Lung microvascular endothelial cell (primary cell): ENCODE measurements at regions not wholly inside any gene's neighbourhood (a gene's known extent, or its start where the extent isn't known, plus 50 kb on each side); places are given as distances from the start of the nearest gene placed in this dataset.
"Not testable (repeated sequence)": the region's sequence is repeated elsewhere in the genome, so short reads cannot be mapped to it uniquely, and the experiment has no call there.

Source experiments
- DNase-seq, 2 donors: peaks; one replicate each; pipeline versions ENCODE4 v3.0.0 to v3.0.0-alpha.2; 2010; ENCODE audit warnings: low read depth in 2 of 2

DNA sequence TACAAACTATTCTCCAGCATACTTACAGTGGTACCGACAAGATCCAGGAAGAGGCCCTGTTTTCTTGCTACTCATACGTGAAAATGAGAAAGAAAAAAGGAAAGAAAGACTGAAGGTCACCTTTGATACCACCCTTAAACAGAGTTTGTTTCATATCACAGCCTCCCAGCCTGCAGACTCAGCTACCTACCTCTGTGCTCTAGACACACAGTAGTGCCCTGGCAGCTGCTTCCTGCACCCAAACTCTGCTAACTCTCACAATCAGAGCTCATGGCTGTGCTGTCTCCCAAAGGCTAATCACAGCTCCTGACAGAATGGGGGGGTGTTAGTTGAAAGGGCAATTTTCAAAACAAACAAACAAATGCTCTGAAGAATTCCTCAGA, 95.2 kb upstream of the OR4E1 start:
- no peak for DNase-seq

- peak; percentile 24 to 29 for DNase-seq
These were observed 94.7 kb upstream of the OR4E1 start for GRCh38 chr14:21768116-21768874.

- DNase-seq = not testable (repeated sequence)
These were observed 86.7 kb upstream of the OR4E1 start for GRCh38 chr14:21760360-21760759.

GRCh38 chr14:21749306-21749868, 75.8 kb upstream of the OR4E1 start:
- no peak for DNase-seq

- peak; percentile 42 to 45 for DNase-seq
These were observed 75.3 kb upstream of the OR4E1 start for GRCh38 chr14:21748869-21749303.

GRCh38 chr14:21735639-21736307, 62.2 kb upstream of the OR4E1 start:
- DNase-seq = no peak

DNA sequence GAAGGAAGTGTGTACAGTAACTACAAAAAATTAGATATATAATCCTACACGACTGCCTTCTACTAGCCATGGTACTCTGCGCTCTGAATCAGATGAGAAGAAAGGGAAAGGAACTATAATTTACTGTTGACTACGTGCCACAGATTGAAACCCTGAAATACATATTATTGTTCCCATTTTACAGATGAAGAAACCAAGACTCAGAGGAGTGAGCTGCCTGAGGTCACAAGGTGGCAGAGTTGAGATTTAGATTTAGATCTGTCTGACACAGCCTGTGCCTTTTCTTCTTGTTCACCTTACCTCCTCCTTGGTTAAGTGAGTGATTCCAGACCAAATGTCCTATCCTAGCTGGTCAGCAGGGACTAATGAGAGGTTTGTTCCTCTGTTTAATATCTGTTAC, 61.6 kb upstream of the OR4E1 start:
- no peak for DNase-seq

DNA sequence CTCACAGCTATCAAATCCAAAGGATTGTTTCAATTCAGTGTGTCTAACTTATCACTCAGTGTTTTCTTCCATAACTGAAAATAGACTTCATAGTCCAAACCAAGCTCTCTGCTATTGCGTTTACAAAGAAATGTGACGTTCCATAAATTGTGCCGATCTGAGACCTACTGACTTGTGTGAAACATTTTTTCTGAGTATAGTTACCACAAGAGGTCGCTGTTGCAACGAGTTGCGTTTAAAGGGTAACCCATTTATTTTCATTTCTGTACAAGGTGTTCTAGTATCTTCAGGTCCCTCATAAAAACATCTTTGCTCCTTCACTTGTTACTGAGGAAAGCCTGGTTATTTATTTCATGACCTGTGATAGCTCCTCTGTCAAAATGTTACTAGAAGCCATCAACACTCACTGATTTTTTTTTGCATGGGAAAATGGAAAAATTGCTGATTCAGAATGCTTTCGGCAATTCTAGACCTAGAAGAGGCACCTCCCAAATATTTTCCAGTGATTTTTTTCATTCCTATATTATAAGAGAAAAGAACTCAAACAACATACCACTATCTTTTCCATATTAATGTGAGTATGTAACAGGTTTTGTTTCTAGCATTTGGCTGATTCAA, 60.9 kb upstream of the OR4E1 start:
- DNase-seq = peak; percentile 60 to 67

DNA sequence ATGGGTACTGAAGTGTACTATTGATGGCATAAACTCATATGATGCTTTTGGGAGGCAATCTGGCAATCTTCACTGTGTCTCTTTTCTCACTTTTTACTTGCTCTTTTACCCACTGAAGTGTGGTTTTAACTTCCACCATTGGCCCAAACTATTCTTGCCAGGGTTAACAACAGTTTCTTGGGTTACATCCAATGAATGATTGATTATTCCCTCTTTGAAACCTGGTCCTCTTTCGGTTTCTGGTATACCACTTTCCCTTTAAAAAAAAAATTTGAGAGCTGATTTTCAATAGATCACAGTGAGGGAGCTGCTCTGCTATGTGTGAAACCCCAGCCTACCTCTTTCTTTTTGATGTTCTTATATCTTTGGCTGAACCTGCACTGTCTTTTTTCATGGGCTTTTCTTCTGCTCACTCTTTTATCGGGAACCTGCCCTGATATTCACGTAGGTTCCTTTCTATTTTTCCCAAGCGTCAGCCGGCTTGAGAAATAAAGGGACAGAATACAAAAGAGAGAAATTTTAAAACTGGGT, 56.1 kb upstream of the OR4E1 start:
- DNase-seq = no peak

GRCh38 chr14:21725250-21725649, 51.6 kb upstream of the OR4E1 start:
- DNase-seq = no peak

DNA sequence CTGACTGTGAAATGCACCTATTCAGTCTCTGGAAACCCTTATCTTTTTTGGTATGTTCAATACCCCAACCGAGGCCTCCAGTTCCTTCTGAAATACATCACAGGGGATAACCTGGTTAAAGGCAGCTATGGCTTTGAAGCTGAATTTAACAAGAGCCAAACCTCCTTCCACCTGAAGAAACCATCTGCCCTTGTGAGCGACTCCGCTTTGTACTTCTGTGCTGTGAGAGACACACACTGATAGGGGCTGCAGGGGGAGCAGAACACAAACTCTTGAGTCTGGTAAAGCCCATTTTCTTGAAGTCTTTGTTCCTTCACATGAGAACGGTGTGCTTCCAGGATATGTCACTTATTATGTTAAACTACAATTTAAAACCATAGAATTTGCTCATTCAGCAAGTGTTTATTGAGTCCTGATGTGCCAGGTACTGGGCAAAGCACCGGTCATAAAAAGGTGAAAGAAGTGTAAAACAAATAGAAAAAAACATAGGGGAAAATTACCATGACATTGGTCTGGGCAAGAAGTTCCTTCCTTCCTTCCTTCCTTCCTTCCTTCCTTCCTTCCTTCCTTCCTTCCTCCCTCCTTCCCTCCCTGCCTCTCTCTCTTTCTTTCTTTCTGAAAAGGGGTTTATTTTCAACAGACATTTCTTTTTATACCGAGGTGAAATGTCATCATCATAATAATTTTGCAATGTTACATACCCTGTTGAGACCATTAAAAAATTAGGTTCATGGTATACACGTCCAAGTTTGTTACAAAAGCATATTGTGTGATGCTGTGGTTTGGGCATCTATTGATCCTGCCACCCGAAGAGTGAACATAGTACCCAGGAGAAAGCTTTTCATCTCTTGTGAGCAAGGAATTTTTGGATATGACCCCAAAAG, 50.7 kb upstream of the OR4E1 start:
- no peak for DNase-seq

- no peak for DNase-seq
These were observed 49.9 kb upstream of the OR4E1 start for GRCh38 chr14:21723431-21724045.
